HG02759 (cell line): ENCODE measurements at regions not wholly inside any gene's neighbourhood (a gene's known extent, or its start where the extent isn't known, plus 50 kb on each side); places are given as distances from the start of the nearest gene placed in this dataset.
A peak's percentile ranks its signal among the peaks of the same experiment; 100 is the strongest.

Source experiments
- ATAC-seq: cut with Tn5 transposase; IDR thresholded peaks from one replicate; pipeline ENCODE4 v1.9.1; 2021; ENCODE audit warnings: mild to moderate bottlenecking, moderate library complexity; ENCODE audit not compliant: unreplicated experiment

DNA sequence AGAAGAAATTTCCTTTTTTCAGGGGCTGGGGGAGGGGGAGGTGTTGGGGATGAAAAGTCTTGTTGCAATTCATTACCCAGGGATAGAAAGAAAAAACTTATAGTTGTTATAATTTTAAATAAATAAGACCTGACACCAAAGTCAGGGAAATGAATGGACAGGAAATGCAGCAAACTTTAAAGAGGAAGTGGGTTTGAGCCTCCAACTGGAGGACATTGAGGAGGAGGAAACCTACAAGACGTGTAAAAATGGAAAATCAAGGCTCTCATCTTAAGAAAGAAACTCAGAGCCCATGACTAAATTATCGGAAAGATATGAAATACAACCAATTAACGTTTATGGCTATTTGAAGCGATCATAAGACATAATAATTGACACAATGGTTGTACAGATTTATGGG lies 54.4 kb downstream of the NIBAN1 start:
- no peak for ATAC-seq

DNA sequence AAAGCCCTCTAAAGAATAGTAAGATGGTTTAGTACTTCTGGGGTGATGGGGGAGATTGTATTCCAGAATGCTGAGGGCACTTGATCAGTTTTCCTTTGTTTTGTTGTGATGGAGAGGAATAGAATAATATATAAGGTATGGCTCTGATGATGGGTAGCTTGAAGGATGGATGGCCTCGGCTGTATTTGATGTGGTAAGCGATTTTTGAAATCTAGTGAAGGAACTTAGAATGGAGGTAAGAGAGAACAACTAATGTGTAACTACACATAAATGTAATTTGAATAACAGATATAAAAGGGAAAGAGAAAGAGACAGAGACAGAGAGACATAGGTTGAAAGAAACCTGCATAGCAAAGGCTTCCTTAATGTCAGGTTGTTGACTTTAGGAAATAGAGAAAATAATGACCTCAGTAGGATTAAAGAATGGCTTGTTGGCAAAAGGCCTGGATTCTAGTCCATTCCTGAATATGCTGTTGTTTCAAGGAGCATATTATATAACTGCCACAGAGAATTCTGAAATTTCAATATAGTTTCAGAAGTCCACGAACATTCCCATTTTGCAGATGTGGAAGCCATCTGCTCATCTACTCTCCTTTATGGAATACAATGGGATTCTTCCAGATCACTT lies 58.7 kb downstream of the NIBAN1 start:
- no peak for ATAC-seq

DNA sequence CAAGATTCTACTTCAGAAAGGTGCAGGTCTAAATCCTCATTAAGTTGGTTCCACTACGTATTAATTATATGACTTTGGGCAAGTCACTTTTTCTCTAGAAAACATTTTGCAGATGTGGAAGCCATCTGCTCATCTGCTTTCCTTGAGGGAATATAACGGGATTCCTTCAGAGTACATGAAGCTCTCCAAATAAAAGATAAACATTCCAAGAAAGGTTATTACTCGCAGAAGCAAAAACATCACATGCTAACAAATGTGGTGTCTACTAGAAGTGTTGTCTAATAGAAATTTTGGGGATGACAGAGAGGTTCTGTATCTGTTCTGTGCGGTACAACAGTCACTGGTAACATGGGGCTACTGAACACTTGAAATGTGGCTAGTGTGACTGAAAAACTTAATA lies 60.2 kb downstream of the NIBAN1 start:
- ATAC-seq, result no peak

GRCh38 chr1:184912392-184912791 lies 61.9 kb downstream of the NIBAN1 start:
- no peak for ATAC-seq

DNA sequence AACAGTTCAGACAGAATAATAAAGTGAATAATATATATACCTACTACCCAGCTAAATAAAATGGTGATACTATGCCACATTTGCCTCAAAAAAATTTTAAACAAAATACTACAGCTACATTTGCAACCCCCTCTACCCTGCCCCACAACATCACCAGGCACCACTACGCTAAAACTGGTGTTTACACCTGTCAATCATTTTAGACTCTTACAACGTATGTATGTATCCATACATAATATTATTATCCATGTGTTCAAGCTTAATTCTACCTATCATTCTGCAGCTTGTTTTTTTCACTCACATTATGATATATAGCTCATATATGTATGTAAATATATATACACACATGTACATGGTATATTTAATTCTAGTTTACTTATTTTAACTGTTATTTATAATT lies 62.5 kb downstream of the NIBAN1 start:
- no peak for ATAC-seq

GRCh38 chr1:184911103-184911745 lies 63.1 kb downstream of the NIBAN1 start:
- ATAC-seq, result no peak

GRCh38 chr1:184910691-184911091 lies 63.6 kb downstream of the NIBAN1 start:
- ATAC-seq, result no peak

- no peak for ATAC-seq
These were observed 64.3 kb downstream of the NIBAN1 start for GRCh38 chr1:184910005-184910404.

DNA sequence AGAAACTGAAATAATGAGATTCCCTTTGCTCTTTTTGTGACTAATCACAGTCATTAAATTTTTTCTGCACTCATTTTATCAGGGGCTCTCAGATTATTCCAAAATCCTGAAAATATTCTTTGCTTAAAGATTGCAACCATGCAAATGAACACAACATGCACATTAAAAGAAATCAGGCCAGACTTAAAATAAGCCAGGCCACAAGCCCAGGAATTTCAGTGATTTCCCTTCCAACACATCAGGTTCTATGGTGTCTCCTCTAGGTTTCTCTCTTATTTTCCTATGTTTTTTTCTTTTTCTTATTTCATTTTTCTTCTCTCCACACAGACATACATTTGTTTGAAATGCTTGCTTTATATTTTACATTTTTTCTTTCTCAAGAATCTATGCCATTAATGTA lies 65.3 kb downstream of the NIBAN1 start:
- no peak for ATAC-seq

GRCh38 chr1:184908506-184908905 lies 65.8 kb downstream of the NIBAN1 start:
- ATAC-seq, result no peak

GRCh38 chr1:184907500-184907899 lies 66.8 kb downstream of the NIBAN1 start:
- no peak for ATAC-seq

DNA sequence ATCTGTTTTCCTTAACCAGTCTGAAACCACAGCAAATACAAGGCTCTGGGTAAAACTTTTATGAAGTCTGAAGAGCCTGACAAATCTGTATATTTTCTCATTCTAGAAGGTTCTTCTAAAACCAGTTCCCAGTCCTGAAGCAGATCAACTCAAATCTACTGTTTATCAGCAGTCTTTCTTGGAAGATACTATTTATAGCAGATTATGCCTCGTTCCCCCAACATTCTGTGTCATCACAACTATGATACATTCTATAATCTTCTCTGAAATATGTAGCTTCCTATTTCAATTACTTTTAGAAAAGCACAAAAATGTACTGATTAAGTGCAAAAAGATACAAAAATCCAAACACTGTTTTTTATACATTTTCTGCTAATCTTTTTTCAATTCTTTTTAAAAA lies 67.5 kb downstream of the NIBAN1 start:
- ATAC-seq, result no peak

GRCh38 chr1:184905601-184906322 lies 68.5 kb downstream of the NIBAN1 start:
- ATAC-seq, result no peak

- ATAC-seq, result no peak
These were observed 71.1 kb downstream of the NIBAN1 start for GRCh38 chr1:184903111-184903692.

- no peak for ATAC-seq
These were observed 73.8 kb downstream of the NIBAN1 start for GRCh38 chr1:184900507-184900906.

GRCh38 chr1:184896000-184896399 lies 78.3 kb downstream of the NIBAN1 start:
- no peak for ATAC-seq

DNA sequence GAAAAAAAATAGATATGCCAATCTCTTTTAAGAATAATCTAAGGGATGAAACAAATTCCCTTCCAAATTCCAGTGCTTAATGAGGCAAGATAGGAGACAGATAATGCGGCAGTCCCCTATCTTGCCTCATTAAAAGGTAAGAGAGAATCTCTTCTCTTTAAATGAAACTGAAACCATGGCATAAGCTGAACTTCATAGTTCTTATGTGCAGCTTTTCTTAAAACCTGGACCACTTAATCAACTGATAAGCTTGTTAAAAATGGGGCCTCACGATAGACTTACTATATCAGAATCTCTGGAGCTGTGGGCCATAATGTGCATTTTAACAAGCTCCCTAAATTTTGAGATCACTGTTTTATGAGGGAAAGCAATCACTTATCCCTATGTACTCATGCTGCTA lies 79.2 kb downstream of the NIBAN1 start:
- ATAC-seq, result no peak

DNA sequence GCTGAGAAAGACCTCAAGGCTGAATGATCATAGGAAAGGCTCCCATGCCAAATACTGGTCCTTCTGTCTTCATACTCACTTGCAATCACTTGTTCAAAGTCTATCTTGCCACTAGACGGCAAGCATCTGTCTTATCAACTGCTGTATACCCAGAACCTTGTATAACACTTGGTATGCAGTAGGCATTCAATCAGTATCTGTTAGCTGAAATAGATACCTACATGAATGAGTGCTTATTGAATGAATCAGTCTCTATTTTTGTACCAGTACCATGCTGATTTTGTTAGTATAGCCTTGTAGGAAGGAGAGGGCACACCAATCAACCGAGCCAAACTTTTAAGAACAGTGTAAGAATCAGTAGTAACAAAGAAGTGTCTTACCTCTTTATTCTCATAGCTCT lies 80.6 kb downstream of the NIBAN1 start:
- no peak for ATAC-seq

GRCh38 chr1:184892116-184892515 lies 82.2 kb downstream of the NIBAN1 start:
- ATAC-seq, result peak; percentile 71

- no peak for ATAC-seq
These were observed 82.9 kb downstream of the NIBAN1 start for GRCh38 chr1:184891440-184891839.

DNA sequence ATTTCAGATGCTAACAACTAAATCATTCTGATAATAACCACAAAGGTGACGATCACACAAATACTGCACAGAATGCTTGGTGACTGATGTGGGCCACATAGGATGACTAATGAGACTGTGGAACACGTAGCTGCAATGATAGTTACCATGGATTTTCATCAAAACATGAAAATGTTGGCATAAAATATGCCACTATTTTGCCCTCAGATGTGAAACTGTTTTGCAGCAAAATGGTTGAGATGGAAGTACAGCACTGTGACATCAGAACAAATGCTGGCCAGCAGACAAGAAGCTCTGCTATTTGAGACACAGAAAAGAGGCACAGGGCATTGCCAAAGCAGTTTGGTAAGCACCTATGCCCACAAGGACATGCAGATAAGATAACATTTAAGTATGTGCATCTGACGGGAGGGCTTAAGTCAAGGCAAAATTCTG lies 83.8 kb downstream of the NIBAN1 start:
- ATAC-seq, result no peak

DNA sequence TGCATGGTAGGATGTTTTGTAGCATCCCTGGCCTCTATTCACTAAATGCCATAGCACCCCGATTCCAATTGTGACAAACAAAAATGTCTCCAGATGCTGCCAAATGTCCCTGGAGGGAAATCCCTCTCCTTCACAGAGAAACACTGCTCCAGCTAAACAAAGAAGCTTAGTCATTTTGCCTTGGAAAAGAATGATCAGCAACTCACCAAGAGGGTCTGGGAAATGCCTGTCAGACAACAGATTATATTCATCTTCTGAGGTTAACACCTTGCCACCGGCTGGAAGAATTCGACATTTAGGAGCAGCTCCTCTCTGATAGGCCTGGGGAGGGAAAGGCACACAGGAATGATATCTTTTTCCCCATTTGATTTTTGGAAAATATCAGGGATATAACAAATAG lies 84.4 kb downstream of the NIBAN1 start:
- ATAC-seq, result no peak
